GM12878 (cell line): ENCODE measurements at regions not wholly inside any gene's neighbourhood (a gene's known extent, or its start where the extent isn't known, plus 50 kb on each side); places are given as distances from the start of the nearest gene placed in this dataset.

Experiments used
- BHLHE40 ChIP-seq, 2 experiments: fragments of 450-650 bp in 1 of 2; IDR thresholded peaks; 2 replicates each; pipeline ENCODE4 v1.6.1; 2011 to 2017; ENCODE audit warnings: low read depth in 2 of 2, borderline replicate concordance in 1 of 2, improper control_type of control experiment in 1 of 2, low read length in 1 of 2, mild to moderate bottlenecking in 1 of 2
- CTCF ChIP-seq, 3 experiments: IDR thresholded peaks in 2 of 3; conservative IDR thresholded peaks in 1 of 3; 2 replicates each; pipeline ENCODE4 v1.5.1; 2011; ENCODE audit warnings: low read depth in 3 of 3, low read length in 3 of 3, mild to moderate bottlenecking in 3 of 3, control low read depth in 2 of 3, moderate library complexity in 2 of 3, inconsistent platforms in 1 of 3, mixed read lengths in 1 of 3; ENCODE audit not compliant: control insufficient read depth in 2 of 3, insufficient read depth in 1 of 3; ENCODE audit errors: extremely low read depth in 1 of 3
- EP300 ChIP-seq, 2 experiments: fragments of 150-350 bp in 1 of 2; IDR thresholded peaks; 2 replicates each; pipeline ENCODE4 v1.6.1; 2011 to 2012; ENCODE audit warnings: low read depth in 2 of 2, low read length in 2 of 2, borderline replicate concordance in 1 of 2, improper control_type of control experiment in 1 of 2, inconsistent platforms in 1 of 2; ENCODE audit not compliant: control insufficient read depth in 1 of 2
- EZH2 ChIP-seq: IDR thresholded peaks from 2 replicates; pipeline ENCODE4 v1.6.1; 2012; ENCODE audit warnings: low read depth, mild to moderate bottlenecking, control low read depth, inconsistent platforms, low read length, borderline replicate concordance; ENCODE audit not compliant: control insufficient read depth
- MAX ChIP-seq: IDR thresholded peaks from 2 replicates; pipeline ENCODE4 v1.6.1; 2012; ENCODE audit warnings: low read depth, low read length, improper control_type of control experiment
- MYC ChIP-seq: IDR thresholded peaks from 2 replicates; pipeline ENCODE4 v1.6.1; 2011; ENCODE audit warnings: mild to moderate bottlenecking, low read length, moderate library complexity, inconsistent platforms; ENCODE audit not compliant: insufficient read depth, insufficient replicate concordance, insufficient read length, severe bottlenecking
- PAX8 ChIP-seq: fragments of 450-650 bp; IDR thresholded peaks from 2 replicates; pipeline ENCODE4 v1.6.1; 2017; ENCODE audit warnings: mild to moderate bottlenecking, moderate library complexity
- POLR2A ChIP-seq: IDR thresholded peaks from 2 replicates; pipeline ENCODE4 v1.6.1; 2011; ENCODE audit warnings: low read depth, mild to moderate bottlenecking, low read length
- POLR2AphosphoS5 ChIP-seq: IDR thresholded peaks from 2 replicates; pipeline ENCODE4 v1.6.1; 2011; ENCODE audit warnings: mild to moderate bottlenecking, low read length, inconsistent platforms
- RELA ChIP-seq: fragments of 450-650 bp; IDR thresholded peaks from 2 replicates; pipeline ENCODE4 v1.8.0; 2014; ENCODE audit warnings: borderline replicate concordance; ENCODE audit not compliant: partially characterized antibody
- ZNF207 ChIP-seq: fragments of 450-650 bp; IDR thresholded peaks from 2 replicates; pipeline ENCODE4 v1.6.1; 2014; ENCODE audit warnings: antibody characterized with exemption, mild to moderate bottlenecking, borderline replicate concordance
- ZZZ3 ChIP-seq: IDR thresholded peaks from 2 replicates; pipeline ENCODE4 v1.6.1; 2011; ENCODE audit warnings: low read depth; ENCODE audit not compliant: control insufficient read depth, insufficient read length

DNA sequence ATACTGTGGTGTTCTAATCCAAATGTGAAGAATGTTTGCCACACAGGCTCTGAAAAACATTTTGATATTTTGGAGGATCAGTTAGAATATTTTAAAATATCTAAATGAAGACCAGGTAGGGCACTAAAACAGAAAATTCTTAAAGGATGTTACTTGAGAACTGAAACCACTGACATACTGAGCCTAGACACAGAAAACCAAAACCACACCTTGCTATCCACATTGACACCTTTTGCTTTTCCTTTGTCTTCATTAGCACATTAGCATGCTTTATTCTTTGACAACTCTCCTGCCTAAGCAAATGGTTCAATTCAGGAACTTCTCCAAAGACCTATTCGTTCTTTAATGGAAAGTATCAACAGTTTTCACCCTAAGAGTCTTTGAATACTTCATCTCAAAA, 835.9 kb upstream of the GRM7 start:
- TF ChIP-seq RELA, result no peak
- no peak for TF ChIP-seq BHLHE40 (IDR thresholded peaks at IDR 0.05; ENCODE audit: borderline replicate concordance in 1 of 2, low read depth in 2 of 2, low read length in 1 of 2)
- TF ChIP-seq POLR2AphosphoS5, result no peak
- no peak for TF ChIP-seq ZZZ3
- TF ChIP-seq MYC, result no peak
- TF ChIP-seq ZNF207, result no peak
- TF ChIP-seq CTCF (IDR thresholded peaks at IDR 0.05 in 2 of 3, conservative IDR thresholded peaks at IDR 0.05 in 1 of 3; ENCODE audit: control insufficient read depth in 2 of 3, extremely low read depth in 1 of 3, insufficient read depth in 1 of 3, low read depth in 3 of 3, low read length in 3 of 3), result no peak
- TF ChIP-seq EZH2, result no peak
- TF ChIP-seq PAX8, result no peak
- TF ChIP-seq MAX, result no peak
- no peak for TF ChIP-seq POLR2A
- TF ChIP-seq EP300 (IDR thresholded peaks at IDR 0.05; ENCODE audit: borderline replicate concordance in 1 of 2, control insufficient read depth in 1 of 2, low read depth in 2 of 2, low read length in 2 of 2), result 0 out of 4 replicates have a peak, but pooled peaks of 1 of the 2 experiments have one; percentile 18
